Peyer's patch (tissue), 4 donors: ENCODE measurements at regions not wholly inside any gene's neighbourhood (a gene's known extent, or its start where the extent isn't known, plus 50 kb on each side); places are given as distances from the start of the nearest gene placed in this dataset.

Source experiments
- POLR2A ChIP-seq, 2 donors: fragments of 450-650 bp; IDR thresholded peaks; one replicate each; pipeline ENCODE4 v1.5.1; 2017; ENCODE audit warnings: antibody characterized with exemption in 2 of 2, mild to moderate bottlenecking in 2 of 2, moderate library complexity in 2 of 2
- TF ChIP-seq, protein P1 (sequence below), 6 experiments: fragments of 450-650 bp in 4 of 6; fragments of 200-600 bp in 2 of 6; sonication (generic) in 1 of 6; IDR thresholded peaks; one replicate each; pipeline ENCODE4 v1.5.1; 2017 to 2019; ENCODE audit warnings: antibody characterized with exemption in 6 of 6, mild to moderate bottlenecking in 3 of 6, moderate library complexity in 1 of 6

- TF ChIP-seq, protein P1, sequence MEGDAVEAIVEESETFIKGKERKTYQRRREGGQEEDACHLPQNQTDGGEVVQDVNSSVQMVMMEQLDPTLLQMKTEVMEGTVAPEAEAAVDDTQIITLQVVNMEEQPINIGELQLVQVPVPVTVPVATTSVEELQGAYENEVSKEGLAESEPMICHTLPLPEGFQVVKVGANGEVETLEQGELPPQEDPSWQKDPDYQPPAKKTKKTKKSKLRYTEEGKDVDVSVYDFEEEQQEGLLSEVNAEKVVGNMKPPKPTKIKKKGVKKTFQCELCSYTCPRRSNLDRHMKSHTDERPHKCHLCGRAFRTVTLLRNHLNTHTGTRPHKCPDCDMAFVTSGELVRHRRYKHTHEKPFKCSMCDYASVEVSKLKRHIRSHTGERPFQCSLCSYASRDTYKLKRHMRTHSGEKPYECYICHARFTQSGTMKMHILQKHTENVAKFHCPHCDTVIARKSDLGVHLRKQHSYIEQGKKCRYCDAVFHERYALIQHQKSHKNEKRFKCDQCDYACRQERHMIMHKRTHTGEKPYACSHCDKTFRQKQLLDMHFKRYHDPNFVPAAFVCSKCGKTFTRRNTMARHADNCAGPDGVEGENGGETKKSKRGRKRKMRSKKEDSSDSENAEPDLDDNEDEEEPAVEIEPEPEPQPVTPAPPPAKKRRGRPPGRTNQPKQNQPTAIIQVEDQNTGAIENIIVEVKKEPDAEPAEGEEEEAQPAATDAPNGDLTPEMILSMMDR (IDR thresholded peaks at IDR 0.05) = no peak
- TF ChIP-seq POLR2A (IDR thresholded peaks at IDR 0.05) = no peak
These were observed 272.1 kb downstream of the RASEF start for GRCh38 chr9:82790875-82791274.
